HG03175 (cell line): ENCODE measurements at regions not wholly inside any gene's neighbourhood (a gene's known extent, or its start where the extent isn't known, plus 50 kb on each side); places are given as distances from the start of the nearest gene placed in this dataset.

Experiments used
- ATAC-seq: cut with Tn5 transposase; IDR thresholded peaks from one replicate; pipeline ENCODE4 v1.9.1; 2021; ENCODE audit warnings: mild to moderate bottlenecking, moderate library complexity; ENCODE audit not compliant: unreplicated experiment

DNA sequence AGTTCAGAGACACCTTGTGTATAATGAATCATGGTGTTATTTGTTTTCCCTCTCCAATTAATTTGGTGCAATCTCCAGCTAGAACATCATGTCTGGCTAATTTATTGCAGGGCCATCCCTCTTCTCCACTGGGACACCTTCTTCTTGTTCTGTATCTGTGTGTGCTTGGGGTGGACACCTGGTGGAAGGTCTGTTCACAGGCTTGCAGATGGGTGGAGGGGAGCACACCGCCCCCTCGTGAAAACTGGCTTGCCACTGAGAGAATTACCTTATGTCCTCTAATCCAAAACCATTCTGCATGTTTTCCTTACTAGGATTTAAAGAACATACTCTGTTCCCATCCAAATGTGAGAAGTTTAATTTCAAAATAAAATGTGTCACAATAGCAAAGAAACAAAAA lies 1160.4 kb upstream of the ZEB2 start:
- no peak for ATAC-seq

DNA sequence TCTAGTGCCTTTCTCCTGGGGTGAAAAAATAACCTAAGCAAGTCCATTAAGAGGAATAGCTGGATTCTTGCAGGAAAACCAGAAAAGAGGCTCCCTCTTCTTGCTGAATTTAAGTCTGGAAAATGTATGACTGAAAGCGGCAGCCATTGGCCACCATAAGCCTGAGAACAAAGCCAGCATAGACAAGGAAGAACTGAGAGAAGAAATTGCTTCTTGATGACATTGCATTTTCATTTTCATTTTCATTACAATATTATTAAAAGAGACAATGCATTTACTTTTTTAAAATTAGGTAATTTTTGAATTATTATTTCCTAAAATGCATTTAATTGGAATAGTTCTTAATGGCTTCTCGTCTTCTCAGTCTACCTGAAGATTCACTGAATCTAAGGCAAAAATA lies 1157.5 kb upstream of the ZEB2 start:
- ATAC-seq = no peak

DNA sequence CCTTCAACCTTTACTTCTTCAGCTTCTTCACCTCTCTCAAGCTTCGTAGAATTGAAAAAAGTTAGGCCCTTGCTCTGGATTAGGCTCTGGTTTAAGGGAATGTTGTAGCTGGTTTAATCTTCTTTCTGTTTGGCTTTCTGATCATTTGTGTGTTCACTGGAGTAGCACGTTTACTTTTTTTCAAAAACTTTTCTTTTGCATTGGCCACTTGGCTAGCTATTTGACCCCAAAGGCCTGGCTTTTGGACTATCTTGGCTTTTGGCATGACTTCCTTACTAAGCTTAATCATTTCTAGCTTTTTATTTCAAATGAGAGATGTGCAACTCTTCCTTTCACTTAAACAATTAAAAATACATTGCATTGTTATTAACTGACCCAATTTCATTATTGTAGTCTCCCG lies 1154.8 kb upstream of the ZEB2 start:
- no peak for ATAC-seq

DNA sequence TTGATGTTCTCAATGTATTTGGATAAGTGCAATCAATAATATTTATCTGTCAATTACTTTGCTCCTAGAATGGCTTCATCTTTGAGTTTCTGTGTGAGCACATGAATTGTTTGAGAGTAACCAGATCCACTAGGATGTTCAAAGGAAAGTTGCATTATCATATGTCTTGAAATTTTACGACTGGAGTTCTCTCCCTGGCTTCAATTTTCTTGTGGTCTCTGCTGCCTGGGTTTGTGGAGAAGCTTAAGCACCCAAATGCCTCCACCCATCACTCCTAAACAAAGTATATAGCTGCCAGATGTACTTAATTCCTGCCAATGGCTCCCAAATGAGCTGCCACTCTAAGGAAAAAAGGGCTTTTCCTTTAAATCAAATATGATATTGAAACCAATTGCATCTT lies 1149.4 kb upstream of the ZEB2 start:
- no peak for ATAC-seq

DNA sequence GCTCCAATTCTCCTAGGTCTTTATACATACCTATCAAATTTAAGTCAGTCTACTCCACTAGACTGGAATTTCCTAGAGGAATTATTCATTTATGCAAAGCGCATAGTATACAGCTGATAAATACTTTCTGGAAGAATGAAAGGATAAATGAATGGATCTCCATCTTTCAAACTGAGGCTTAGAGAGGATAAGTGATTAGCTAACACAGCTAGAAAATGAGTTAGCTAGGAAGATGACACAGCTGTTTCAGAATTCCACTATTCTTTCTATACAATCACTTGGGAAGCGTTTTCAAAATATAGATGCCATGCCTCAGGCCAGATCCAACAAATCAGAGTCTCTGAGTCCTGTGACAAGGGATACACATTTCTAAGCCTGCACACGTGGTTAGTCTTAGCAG lies 1146.6 kb upstream of the ZEB2 start:
- no peak for ATAC-seq

DNA sequence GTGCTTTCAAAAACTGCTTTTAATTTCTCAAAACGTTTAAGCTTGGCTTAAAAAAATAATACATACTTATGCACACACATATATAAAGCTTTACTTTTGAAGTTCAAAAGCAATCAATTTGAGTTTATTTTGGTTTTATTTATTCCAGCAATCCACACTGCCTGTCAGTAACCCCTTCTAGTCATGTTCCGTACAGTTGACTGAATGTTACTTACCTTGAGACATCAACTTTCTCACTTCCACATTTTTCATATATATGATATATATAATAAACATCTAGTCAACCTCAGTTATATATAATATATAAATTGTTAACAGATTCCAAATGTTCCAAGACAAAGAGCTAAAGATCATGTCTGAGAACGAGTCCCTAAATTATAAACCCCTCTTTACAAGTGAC lies 1137.3 kb upstream of the ZEB2 start:
- ATAC-seq = no peak

DNA sequence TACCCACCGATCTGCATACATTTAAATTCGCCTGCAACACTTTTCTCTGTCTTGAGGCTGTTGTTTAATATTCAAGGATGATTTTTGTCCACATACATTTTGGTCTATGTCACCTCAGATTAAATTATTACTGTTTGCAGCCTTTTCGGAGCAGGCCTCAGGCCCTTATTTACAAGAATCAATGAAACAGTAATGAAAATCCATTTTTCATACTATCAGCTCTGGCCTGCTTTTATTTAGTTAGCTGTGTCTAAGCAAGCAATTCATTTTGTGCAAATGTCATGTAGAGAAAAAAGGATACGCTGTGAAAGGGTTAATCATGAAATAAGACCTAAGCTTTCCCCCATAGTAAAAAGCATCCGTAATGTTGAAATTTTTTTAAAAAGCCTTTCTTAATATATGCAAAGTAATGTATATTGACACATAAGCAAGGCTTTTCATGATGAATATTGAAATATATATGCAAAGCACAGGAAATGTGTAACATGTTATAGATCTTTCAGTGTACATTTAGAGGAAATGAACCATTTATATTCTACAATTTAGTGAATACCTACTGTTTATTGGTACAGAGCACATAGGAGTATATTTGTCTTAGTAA lies 1135.3 kb upstream of the ZEB2 start:
- ATAC-seq = no peak

DNA sequence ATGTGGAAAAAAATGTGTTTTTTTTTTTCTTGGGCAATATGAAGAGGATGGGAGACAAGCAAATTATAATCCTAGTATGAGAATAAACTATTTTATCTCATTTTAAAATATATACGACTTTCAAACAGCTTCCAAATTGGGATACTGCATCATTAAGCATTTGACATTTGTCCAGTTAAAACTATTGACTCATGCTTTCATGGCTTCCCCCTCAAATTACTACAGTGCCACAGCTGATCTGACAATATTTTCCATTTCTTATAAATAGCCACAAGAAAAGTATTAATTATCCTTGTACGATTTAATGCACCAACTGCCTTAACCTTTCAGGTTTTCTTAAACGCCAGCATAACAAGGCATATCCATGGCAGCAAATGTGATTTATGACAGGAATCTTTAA lies 1134.8 kb upstream of the ZEB2 start:
- no peak for ATAC-seq

DNA sequence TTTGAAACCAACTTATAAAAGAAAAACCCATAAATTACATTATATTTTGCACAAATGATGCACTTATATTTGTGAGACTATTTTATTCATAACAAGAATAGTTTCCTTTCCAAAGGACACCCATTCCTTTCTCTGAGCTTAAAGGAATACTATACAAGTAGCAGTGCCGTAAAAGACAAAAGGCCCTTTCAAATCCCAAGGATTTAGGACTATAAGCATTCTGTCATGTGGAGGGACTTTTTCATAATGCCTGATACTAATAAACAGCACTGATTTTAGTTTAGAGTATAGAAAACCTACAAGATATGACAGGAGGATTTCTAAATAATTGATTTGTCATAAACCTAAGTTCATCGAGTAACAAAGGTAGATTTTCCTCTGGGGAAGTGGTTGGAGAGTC lies 1134.2 kb upstream of the ZEB2 start:
- no peak for ATAC-seq

DNA sequence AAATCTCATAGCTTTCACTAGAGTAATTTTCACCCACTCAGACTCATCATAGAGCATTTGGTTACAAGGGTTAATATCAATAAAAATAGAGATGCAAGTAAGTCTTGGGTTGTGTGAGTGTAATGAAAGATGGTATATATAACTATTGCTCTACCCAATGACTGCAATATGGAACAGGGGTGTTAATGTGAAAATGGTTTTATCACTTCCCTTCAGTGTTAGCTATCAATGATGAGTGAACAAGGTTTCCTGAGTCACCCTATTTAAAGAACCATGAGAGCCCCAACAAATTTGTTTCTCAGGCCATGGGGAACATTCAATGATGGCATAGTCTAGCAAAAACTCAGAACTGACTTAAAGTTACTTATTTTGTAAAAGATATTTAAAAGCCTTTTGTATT lies 1133.6 kb upstream of the ZEB2 start:
- ATAC-seq = no peak

DNA sequence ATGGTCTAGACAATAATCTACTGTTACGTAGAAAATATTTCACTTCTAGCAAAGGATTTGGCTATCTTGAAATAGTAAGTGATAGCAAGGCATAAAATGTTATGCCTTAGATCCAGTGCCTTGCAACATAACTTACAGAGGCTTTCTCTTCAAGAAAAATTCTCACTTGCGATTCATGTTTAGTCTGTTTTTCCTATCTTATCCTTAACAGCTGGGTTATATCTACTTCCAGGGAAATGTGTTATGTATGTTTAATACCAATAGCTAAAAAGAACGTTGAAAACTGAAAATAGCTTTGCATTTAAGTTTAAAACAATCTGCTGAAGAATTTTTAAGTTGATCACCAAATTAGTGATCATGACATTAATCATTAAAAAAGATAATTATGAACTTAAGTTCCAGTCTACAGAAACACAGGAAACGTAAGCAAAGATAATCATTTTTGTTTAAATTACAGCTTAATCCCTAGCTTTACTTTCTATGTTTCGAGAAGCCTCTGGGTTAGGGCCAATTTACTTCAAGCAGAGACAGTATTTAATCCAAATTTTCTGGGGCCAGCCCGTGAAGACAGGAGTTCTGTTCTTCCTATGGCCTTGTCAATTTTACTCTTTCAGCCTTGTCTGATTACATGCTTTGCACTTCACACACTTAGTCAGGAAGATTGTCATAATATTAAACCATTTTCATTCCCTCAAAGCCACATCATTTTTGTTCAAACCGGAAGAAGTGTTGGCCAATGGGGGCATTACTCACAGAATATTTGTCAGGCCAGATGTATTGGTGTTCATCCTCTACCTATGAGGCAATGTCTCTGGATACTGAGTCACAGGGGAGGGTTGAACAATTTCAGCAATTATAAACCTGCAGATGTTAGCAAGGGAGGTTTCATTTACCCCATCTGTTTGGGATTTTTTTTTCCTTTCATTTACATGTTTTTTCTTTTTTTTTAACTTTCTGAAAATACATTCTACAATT lies 1132.9 kb upstream of the ZEB2 start:
- no peak for ATAC-seq

DNA sequence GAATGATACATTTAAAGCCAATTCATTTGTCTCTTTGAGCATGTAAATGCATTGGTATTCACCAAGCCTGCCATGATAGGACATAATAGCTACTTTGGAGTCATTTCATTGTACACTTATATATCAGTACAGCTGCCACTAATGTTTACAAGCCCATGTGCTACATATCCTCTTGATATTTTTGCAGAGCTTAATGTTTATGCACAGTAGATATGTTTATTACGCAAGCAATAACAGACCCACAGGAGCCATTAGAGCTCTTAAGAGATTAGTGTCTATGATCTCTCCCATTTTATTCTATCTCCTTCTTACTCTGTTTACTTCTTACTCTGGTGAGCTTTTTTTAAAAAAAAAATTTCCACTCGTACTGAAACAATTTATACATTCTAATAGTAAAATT lies 1132.1 kb upstream of the ZEB2 start:
- ATAC-seq = no peak

DNA sequence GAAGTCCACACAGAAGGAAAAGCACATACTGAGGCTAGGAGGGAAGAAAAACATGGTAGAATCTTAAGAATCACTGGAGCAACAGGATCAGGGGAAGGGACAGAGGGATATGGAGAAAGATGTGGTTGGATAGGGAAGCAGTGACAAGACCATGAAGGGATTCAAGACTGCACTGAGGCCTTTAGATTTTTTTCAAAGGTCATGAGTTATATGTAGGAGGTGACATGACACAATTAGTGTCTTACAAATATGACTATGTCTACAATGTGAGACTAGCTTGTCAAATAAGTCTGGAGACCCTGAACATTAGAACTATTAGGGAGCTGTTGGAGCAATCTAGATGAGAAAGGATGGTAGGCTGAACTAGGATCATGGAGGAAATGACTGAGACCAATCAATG lies 1130.3 kb upstream of the ZEB2 start:
- ATAC-seq = no peak

DNA sequence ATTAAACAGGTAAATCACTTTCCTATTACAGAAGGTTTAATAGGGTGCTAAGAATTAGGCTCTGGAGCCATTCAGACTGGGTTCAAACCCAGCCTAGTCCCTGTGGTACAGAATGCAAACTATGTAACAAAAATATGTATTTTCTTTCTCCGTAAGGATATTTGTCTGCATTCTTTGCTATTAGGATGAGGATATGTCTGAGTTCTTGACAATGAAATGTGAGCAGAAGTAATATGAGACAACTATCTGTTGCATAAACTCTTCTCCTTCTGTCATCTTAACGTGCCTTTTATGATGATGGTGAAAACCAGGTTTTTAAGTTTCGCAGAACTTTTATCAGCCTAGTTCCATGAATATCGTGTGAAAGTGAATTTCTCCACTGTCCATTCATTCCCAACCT lies 1129.1 kb upstream of the ZEB2 start:
- no peak for ATAC-seq

DNA sequence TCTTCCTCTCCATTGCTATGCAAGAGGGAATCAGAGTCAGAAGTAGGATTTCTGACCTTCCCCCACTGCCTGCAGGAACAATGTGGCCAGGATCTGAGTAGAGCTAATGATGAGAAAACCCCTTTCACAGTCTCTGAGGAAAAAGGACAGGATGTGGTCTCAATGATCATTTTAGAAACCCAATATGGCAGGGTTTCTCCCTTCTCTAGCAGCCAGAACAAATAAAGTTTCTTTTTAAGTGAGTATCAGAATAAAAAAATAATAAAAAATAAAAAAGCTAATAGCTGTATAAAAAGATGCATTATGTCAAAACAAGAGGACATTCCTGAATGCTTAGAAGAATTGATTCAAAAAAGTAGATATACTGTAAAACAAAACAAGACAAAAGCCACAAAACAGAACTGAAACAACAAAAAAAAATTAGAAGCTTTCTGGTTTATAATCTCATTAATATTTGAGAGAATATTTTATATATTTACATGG lies 1124.9 kb upstream of the ZEB2 start:
- peak; percentile 95 for ATAC-seq

DNA sequence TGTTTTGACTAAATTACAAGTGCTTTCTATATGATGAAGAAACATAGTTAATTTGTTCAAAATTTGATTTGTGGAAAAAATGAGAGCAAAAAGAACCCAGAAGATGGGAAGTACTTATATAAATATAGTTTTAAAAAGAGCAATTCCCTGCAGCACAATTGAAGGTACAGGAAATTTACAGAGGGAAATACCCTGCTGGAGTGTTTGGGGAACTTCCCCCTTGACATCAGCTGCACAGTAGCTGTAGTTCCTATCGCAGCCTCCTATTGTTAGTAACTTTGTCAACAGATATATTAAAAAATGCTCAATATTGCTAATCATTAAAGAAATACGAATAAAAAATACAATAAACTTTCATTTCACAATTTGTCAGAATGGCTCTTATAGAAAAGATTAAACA lies 1118.8 kb upstream of the ZEB2 start:
- no peak for ATAC-seq

DNA sequence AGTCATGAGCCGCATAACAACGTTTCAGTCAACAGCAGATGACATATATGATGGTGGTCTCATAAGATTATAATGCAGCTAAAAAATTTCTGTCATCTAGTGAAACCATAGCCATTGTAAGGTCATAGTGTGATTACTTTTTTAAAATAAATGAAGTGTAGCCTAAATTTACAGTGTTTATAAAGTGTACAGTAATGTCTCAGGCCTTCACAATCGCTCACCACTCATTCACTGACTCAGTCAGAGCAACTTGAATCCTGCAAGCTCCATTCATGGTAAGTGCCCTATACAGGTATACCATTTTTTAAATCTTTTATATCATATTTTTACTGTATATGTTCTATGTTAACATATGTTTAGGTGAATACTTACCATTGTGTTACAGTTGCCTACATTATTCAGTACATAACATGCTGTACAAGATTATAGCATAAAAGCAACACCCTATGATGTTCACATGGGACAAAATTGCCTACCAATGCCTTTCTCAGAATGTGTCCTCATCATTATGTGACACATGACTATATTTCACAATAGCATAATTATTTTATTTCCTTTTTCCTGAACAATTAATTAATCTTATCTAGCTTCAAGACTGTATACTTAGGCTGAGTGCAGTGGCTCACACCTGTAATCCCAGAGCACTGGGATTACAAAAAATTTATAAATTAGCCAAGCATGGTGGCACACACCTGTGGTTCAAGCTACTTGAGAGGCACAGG lies 1115.9 kb upstream of the ZEB2 start:
- no peak for ATAC-seq

DNA sequence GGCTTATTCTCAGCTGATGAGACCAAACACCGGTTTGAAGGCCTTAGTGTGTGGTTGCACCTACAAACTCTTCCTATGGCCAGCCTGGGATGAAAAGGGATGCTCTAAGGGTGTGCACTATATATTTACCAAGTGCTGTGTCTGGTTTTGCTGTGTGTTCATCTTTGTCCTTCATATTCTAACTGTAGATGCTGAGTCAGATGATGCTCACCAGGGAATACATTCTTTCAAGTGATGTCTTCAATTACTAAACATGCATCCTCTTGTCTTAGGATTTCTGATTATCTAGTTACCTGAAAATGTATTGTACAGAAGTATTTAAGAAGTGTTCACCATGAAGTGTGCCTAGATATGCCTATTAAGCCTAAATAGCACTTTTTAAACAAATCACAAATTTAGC lies 1111.6 kb upstream of the ZEB2 start:
- no peak for ATAC-seq

DNA sequence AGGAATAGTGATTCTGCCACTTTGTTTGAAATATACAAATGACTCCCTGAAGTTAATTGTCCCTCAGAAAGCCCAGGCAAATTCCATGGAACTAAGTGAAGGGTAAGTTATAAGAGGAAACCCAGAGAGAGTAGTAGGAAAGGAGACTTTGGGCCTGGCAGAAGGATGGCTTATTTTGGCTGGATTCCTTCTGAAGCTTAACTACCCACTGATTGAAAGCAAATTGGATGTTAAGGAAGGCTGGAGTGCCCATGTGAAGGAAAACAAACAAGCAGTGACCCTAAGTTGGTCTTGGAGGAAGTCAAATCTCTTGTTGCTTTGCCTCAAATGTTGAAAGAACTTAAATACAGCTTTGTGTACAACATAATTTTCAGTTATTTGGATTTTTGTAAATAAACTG lies 1106.4 kb upstream of the ZEB2 start:
- no peak for ATAC-seq

DNA sequence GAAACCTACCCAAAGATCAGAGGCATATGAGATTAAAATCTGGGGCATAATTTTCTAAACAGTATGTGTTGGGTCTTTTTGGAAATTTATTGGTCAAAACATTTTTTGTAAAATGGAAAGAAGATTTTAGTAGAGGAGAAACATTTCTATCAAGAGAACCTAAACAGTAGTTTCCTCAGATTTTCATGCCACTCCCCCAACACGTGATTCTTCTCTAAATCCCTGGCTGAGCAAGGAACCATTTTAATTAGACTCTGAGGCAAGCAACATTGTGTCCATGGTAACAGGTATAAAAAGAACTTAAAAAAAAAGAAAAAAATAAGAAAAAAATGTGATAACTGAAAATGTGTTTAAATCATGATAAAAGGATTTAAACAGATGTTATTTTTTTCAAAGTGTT lies 1105.2 kb upstream of the ZEB2 start:
- no peak for ATAC-seq

DNA sequence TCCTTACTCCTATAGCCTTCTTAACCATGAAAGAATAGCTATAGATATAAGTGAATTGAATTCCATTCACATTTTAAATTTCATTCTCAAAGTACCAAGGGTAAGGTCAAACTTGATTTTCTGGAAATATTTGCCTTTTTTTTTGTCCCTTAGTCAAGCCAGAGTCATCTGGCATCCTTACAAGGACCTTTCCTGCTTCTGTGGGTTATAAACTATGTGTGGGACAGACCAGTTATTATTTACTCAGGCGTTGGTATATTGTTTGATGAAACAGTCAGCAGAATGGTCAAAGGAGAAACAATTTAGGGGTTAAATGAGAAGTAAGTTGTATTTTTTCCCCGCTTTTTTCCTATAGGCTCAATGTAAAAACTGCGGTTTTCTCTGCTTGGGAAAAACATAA lies 1103.2 kb upstream of the ZEB2 start:
- ATAC-seq = no peak

DNA sequence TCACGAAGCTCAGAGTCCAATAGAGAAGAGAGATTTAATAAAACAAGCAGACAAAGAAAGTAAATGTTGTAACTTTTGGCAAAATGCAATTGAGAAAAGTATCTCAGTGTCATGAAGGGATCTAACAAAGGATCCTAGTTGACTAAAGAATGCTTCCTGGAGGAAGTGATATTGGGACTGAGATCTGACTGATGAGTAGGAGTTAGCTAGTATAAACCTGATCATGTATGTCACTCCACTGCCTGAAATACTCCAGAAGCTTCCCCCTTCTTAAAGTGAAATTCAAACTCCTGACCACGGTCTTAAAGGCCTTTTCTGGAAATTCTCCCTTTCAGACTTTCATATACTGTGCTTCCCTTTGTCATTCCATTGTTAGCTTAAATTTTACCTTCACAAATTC lies 1102.4 kb upstream of the ZEB2 start:
- ATAC-seq = no peak
